Endothelial cell of umbilical vein (primary cell): ENCODE measurements at regions not wholly inside any gene's neighbourhood (a gene's known extent, or its start where the extent isn't known, plus 50 kb on each side); places are given as distances from the start of the nearest gene placed in this dataset.

Experiments
- BruUV-seq: library from RNA; stranded (reverse); fragments of 400-500 nt; replicated peaks from 2 replicates; lab custom pipeline; 2021; lab: Mats Ljungman, UMichigan
- CTCF ChIA-PET: fragments of 300-600, 350-600 bp; sonication (Branson Sonifier 250); formaldehyde crosslinking; loops from one replicate; lab custom pipeline; 2021; ENCODE audit warnings: antibody characterized with exemption, inconsistent platforms; lab: Charles Lee
- POLR2A ChIA-PET: fragments of 300-600, 350-600 bp; sonication (Branson Sonifier 250); formaldehyde crosslinking; loops from one replicate; lab custom pipeline; 2021; ENCODE audit warnings: antibody characterized with exemption, inconsistent platforms; lab: Charles Lee
- DNase-seq: peaks from one replicate; pipeline ENCODE4 v3.0.0-alpha.2; 2011; ENCODE audit warnings: low read depth, low spot score
- FAIRE-seq: peaks from 2 replicates; lab custom pipeline; 2011; peaks lifted over from hg19 to GRCh38; lab: Jason Lieb, UNC
- H2AFZ ChIP-seq: 2 replicates; pipeline ENCODE4 v1.6.0; 2012; ENCODE audit warnings: low read depth, low read length, control low read depth, inconsistent platforms
- H3K27ac ChIP-seq: 2 replicates; pipeline ENCODE4 v1.5.1; 2011; ENCODE audit warnings: low read depth, mild to moderate bottlenecking, control low read depth, low read length, moderate library complexity; ENCODE audit not compliant: insufficient read depth
- H3K27me3 ChIP-seq, 2 experiments: 2 replicates each; pipeline versions ENCODE4 v1.6.0 to v1.6.1; 2011; ENCODE audit warnings: low read length in 2 of 2, mixed read lengths in 1 of 2; ENCODE audit not compliant: control insufficient read depth in 2 of 2, insufficient read depth in 2 of 2
- H3K36me3 ChIP-seq, 2 experiments: 2 replicates in 1 of 2; 3 replicates in 1 of 2; pipeline ENCODE4 v1.5.1; 2011; ENCODE audit warnings: low read length in 2 of 2, mild to moderate bottlenecking in 1 of 2, moderate library complexity in 1 of 2; ENCODE audit not compliant: control insufficient read depth in 2 of 2, insufficient read depth in 2 of 2; ENCODE audit errors: extremely low read depth in 1 of 2
- H3K4me1 ChIP-seq: 3 replicates; pipeline ENCODE4 v1.5.1; 2011; ENCODE audit warnings: mild to moderate bottlenecking, low read length; ENCODE audit not compliant: control insufficient read depth, insufficient read depth; ENCODE audit errors: extremely low read depth
- H3K4me2 ChIP-seq: 2 replicates; pipeline ENCODE4 v1.6.1; 2011; ENCODE audit warnings: low read length, control low read depth, mixed read lengths; ENCODE audit not compliant: insufficient read depth
- H3K4me3 ChIP-seq, 3 experiments: fragments of 200-600 bp in 1 of 3; sonication (generic), shearing (Covaris generic) in 1 of 3; replicated peaks in 1 of 3; 2 replicates each; pipeline ENCODE4 v1.5.1; 2011 to 2016; ENCODE audit warnings: control low read depth in 3 of 3, low read length in 3 of 3, mild to moderate bottlenecking in 2 of 3, inconsistent platforms in 1 of 3, low read depth in 1 of 3, moderate library complexity in 1 of 3; ENCODE audit not compliant: insufficient read depth in 1 of 3
- H3K79me2 ChIP-seq: 2 replicates; pipeline ENCODE4 v1.6.0; 2012; ENCODE audit warnings: low read length, inconsistent platforms; ENCODE audit not compliant: control insufficient read depth, insufficient read depth
- H3K9ac ChIP-seq: replicated peaks from 2 replicates; pipeline ENCODE3; 2011; ENCODE audit warnings: low read length, control low read depth; ENCODE audit not compliant: insufficient read depth; ENCODE audit errors: extremely low read depth
- H3K9me1 ChIP-seq: replicated peaks from 3 replicates; pipeline ENCODE4 v1.6.0; 2011; ENCODE audit warnings: mild to moderate bottlenecking, low read length; ENCODE audit not compliant: control insufficient read depth, insufficient read depth; ENCODE audit errors: extremely low read depth
- H3K9me3 ChIP-seq: replicated peaks from 2 replicates; pipeline ENCODE4 v1.5.1; 2012; ENCODE audit warnings: low read length, inconsistent platforms; ENCODE audit not compliant: control insufficient read depth, insufficient read depth
- H4K20me1 ChIP-seq: replicated peaks from 2 replicates; pipeline ENCODE3; 2011; ENCODE audit warnings: mild to moderate bottlenecking, low read length; ENCODE audit not compliant: control insufficient read depth, insufficient read depth; ENCODE audit errors: extremely low read depth
- CTCF ChIP-seq, 2 donors: IDR thresholded peaks; 1 replicate in 1 of 2; 2 replicates in 1 of 2; pipeline ENCODE4 v1.5.1; 2011; ENCODE audit warnings: low read length in 2 of 2, mild to moderate bottlenecking in 2 of 2, moderate library complexity in 2 of 2, control low read depth in 1 of 2, inconsistent platforms in 1 of 2, low read depth in 1 of 2; ENCODE audit not compliant: insufficient read depth in 1 of 2; ENCODE audit errors: extremely low read depth in 1 of 2
- EZH2 ChIP-seq: IDR thresholded peaks from 2 replicates; pipeline ENCODE4 v1.6.1; 2012; ENCODE audit warnings: borderline replicate concordance, low read depth, mild to moderate bottlenecking, moderate library complexity, low read length, inconsistent platforms; ENCODE audit not compliant: severe bottlenecking
- FOS ChIP-seq: IDR thresholded peaks from 2 replicates; pipeline ENCODE4 v1.6.1; 2011; ENCODE audit warnings: mild to moderate bottlenecking, low read length, moderate library complexity, borderline replicate concordance; ENCODE audit not compliant: insufficient read depth
- GATA2 ChIP-seq: IDR thresholded peaks from 2 replicates; pipeline ENCODE4 v1.7.0; 2011; ENCODE audit warnings: low read depth, mild to moderate bottlenecking, moderate library complexity, mixed read lengths, low read length; ENCODE audit not compliant: insufficient read length, insufficient read depth
- JUN ChIP-seq: IDR thresholded peaks from 2 replicates; pipeline ENCODE4 v1.6.1; 2011; ENCODE audit warnings: borderline replicate concordance, low read depth; ENCODE audit not compliant: insufficient read length, insufficient read depth
- MYC ChIP-seq: IDR thresholded peaks from one replicate; pipeline ENCODE4 v1.6.1; 2011; ENCODE audit warnings: mild to moderate bottlenecking, low read depth, low read length
- POLR2A ChIP-seq: IDR thresholded peaks from 2 replicates; pipeline ENCODE4 v1.6.1; 2012; ENCODE audit warnings: low read depth, mild to moderate bottlenecking, control low read depth, low read length
- POLR2AphosphoS5 ChIP-seq: IDR thresholded peaks from 2 replicates; pipeline ENCODE4 v1.6.1; 2012; ENCODE audit warnings: low read depth, mild to moderate bottlenecking, control low read depth, low read length, moderate library complexity; ENCODE audit not compliant: insufficient read depth
- dilution Hi-C: fragments of 300-500 bp; cut with MboI; formaldehyde crosslinking; loops from one replicate; pipeline ENCODE4 v1.15.0; 2019; ENCODE audit warnings: low sequenced_read_pairs; ENCODE audit not compliant: extremely low pct_ligation_motif_present
- intact Hi-C: fragments of 100-400 bp; cut with micrococcal nuclease; formaldehyde crosslinking; loops from one replicate; pipeline ENCODE4 v1.10.0; 2022
- TF ChIP-seq, protein P1 (sequence below): IDR thresholded peaks from 2 replicates; pipeline ENCODE4 v1.6.1; 2011; ENCODE audit not compliant: insufficient read depth, insufficient read length

DNA sequence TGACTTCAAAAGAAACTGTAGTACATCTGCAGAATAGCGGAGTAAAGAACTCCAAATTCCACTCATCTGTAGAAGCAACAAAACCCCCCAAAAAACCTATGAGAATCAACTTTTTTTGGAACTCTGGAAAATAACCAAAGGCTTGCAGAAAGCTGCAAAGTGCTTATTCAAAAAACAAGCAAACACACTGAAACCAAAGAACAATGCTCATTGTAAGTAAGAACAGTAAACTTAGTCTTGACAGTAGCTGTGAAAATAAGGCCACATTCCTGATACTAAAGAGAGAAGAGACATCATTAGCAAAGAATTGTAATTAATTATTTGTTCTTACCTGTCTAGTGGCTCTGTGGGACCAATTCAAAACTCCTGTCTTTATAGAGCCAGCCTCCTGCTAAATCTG is 534.3 kb upstream of the C16orf82 start:
- H3K9ac ChIP-seq: no peak overlapping the region
- POLR2A ChIA-PET: no interaction called here
- DNase-seq (no peak), FAIRE-seq (no peak)
- CTCF ChIA-PET: no interaction called here
- no peak overlapping the region for H3K4me2 ChIP-seq
- no TSS peak for BruUV-seq
- no peaks in the 10 kb centered on the region for H3K27me3 ChIP-seq
- no peak overlapping the region for H2AFZ ChIP-seq
- H3K27ac ChIP-seq: no peak overlapping the region
- dilution Hi-C loops: no loop called here
- no peaks in the 10 kb centered on the region for H3K36me3 ChIP-seq
- no peaks in the 10 kb centered on the region for H3K9me1 ChIP-seq
- H4K20me1 ChIP-seq: no peaks in the 10 kb centered on the region
- TF ChIP-seq, protein P1, sequence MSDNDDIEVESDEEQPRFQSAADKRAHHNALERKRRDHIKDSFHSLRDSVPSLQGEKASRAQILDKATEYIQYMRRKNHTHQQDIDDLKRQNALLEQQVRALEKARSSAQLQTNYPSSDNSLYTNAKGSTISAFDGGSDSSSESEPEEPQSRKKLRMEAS: no peak
- TF ChIP-seq POLR2A (no peak), JUN (no peak), MYC (no peak), EZH2 (no peak), POLR2AphosphoS5 (no peak), GATA2 (no peak), CTCF (IDR thresholded peaks at IDR 0.05; ENCODE audit: extremely low read depth in 1 of 2, insufficient read depth in 1 of 2, low read depth in 1 of 2, low read length in 2 of 2) (no peak), FOS (no peak)
- no peaks in the 10 kb centered on the region for H3K79me2 ChIP-seq
- intact Hi-C loops: no loop called here
- H3K4me3 ChIP-seq: no peak overlapping the region
- H3K4me1 ChIP-seq: no peaks in the 10 kb centered on the region
- H3K9me3 ChIP-seq: no peaks in the 10 kb centered on the region
